WTC11 (cell line): ENCODE measurements at regions not wholly inside any gene's neighbourhood (a gene's known extent, or its start where the extent isn't known, plus 50 kb on each side); places are given as distances from the start of the nearest gene placed in this dataset.
"Not testable (repeated sequence)": the region's sequence is repeated elsewhere in the genome, so short reads cannot be mapped to it uniquely, and the experiment has no call there.

ENCODE experiments used
- ATAC-seq: fragments of 200-7000 bp; cut with Tn5 transposase; 2 replicates; pipeline ENCODE4 v1.10.0; 2021; ENCODE audit warnings: mild to moderate bottlenecking, moderate library complexity
- CTCF ChIA-PET: fragments of 300-600 bp; sonication (Branson Sonifier 250); formaldehyde crosslinking; loops from one replicate; lab custom pipeline; 2021; ENCODE audit warnings: antibody characterized with exemption; lab: Charles Lee
- POLR2A ChIA-PET: fragments of 350-600 bp; sonication (Branson Sonifier 250); formaldehyde crosslinking; loops from one replicate; lab custom pipeline; 2021; ENCODE audit warnings: antibody characterized with exemption; lab: Charles Lee
- DNase-seq: peaks from one replicate; pipeline ENCODE4 v3.0.0; 2021; ENCODE audit warnings: low spot score
- H3K27ac Mint-ChIP-seq: 2 replicates; pipeline ENCODE4 v1.8.0; 2021; ENCODE audit warnings: mixed read lengths
- H3K27me3 Mint-ChIP-seq: 2 replicates; pipeline ENCODE4 v1.8.0; 2021; ENCODE audit warnings: low read depth, mild to moderate bottlenecking, moderate library complexity, mixed read lengths
- H3K36me3 Mint-ChIP-seq: 2 replicates; pipeline ENCODE4 v1.8.0; 2021; ENCODE audit warnings: mixed read lengths
- H3K4me1 Mint-ChIP-seq: 2 replicates; pipeline ENCODE4 v1.8.0; 2022; ENCODE audit warnings: mixed read lengths
- H3K4me3 Mint-ChIP-seq: 2 replicates; pipeline ENCODE4 v1.8.0; 2021; ENCODE audit warnings: mild to moderate bottlenecking, moderate library complexity, mixed read lengths
- H3K9me3 Mint-ChIP-seq: 2 replicates; pipeline ENCODE4 v1.8.0; 2021; ENCODE audit warnings: mixed read lengths
- HMGA2 ChIP-seq: fragments of 250-450 bp; sonication (Bioruptor Pico); IDR thresholded peaks from 2 replicates; pipeline ENCODE4 v1.4.0; 2021; ENCODE audit warnings: mild to moderate bottlenecking, moderate library complexity
- MLX ChIP-seq: sonication (generic); formaldehyde crosslinking; IDR thresholded peaks from 2 replicates; pipeline ENCODE4 v1.8.1; 2023; ENCODE audit warnings: mild to moderate bottlenecking, missing genetic modification reagents, moderate library complexity
- SMAD3 ChIP-seq: sonication (generic); formaldehyde crosslinking; IDR thresholded peaks from 2 replicates; pipeline ENCODE4 v1.8.0; 2022; ENCODE audit warnings: missing genetic modification reagents, mild to moderate bottlenecking, borderline replicate concordance
- TP53 ChIP-seq: sonication (generic); formaldehyde crosslinking; IDR thresholded peaks from 2 replicates; pipeline ENCODE4 v1.8.1; 2023; ENCODE audit warnings: mild to moderate bottlenecking, missing genetic modification reagents
- ZNF138 ChIP-seq: sonication (generic); formaldehyde crosslinking; conservative IDR thresholded peaks from 2 replicates; pipeline ENCODE4 v1.8.1; 2022; ENCODE audit warnings: mild to moderate bottlenecking, moderate library complexity, missing genetic modification reagents
- ZNF317 ChIP-seq: sonication (generic); formaldehyde crosslinking; IDR thresholded peaks from 2 replicates; pipeline ENCODE4 v1.8.1; 2023; ENCODE audit warnings: low read depth, mild to moderate bottlenecking, moderate library complexity, missing genetic modification reagents, borderline replicate concordance
- ZNF423 ChIP-seq: fragments of 250-450 bp; sonication (Bioruptor Pico); IDR thresholded peaks from 2 replicates; pipeline ENCODE4 v2.1.2; 2022; ENCODE audit warnings: mild to moderate bottlenecking, moderate library complexity
- ZSCAN18 ChIP-seq: fragments of 250-450 bp; sonication (Bioruptor Pico); IDR thresholded peaks from 2 replicates; pipeline ENCODE4 v2.1.2; 2022; ENCODE audit warnings: mild to moderate bottlenecking, moderate library complexity
- TF ChIP-seq, protein P1 (sequence below): fragments of 250-450 bp; sonication (Bioruptor Pico); IDR thresholded peaks from 2 replicates; pipeline ENCODE4 v1.9.0; 2021; ENCODE audit warnings: mild to moderate bottlenecking
- TF ChIP-seq, protein P2 (sequence below): sonication (generic); formaldehyde crosslinking; IDR thresholded peaks from 2 replicates; pipeline ENCODE4 v1.8.0; 2022; ENCODE audit warnings: mild to moderate bottlenecking, missing genetic modification reagents
- TF ChIP-seq, protein P3 (sequence below): sonication (generic); formaldehyde crosslinking; IDR thresholded peaks from 2 replicates; pipeline ENCODE4 v1.8.0; 2022; ENCODE audit warnings: mild to moderate bottlenecking, missing genetic modification reagents

GRCh38 chr16:29198731-29199521, 207.6 kb downstream of the NPIPB11 start (continued):
- TF ChIP-seq MLX, result no peak

DNA sequence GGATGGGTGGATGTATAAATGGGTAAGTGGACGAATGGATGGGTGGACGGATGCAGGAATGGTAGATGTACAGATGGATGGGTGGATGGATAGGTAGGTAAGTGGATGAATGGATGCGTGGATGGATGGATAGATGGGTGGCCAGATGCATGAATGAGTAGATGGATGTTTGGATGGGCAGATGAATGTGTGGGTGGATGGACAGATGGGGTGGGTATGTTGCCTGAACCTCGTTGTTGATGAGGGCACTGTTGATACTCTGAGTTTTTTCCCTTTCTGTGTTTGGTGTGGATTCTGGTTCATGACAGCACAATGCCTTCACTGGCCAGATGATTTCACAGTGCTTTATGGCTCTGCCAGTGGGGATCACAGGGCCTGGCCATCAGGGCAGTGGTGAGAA, 208.3 kb downstream of the NPIPB11 start:
- peaks cover 16% of the 10 kb centered on the region for H3K4me1 Mint-ChIP-seq
- H3K27me3 Mint-ChIP-seq, result no peaks in the 10 kb centered on the region; the same call in 1 of the 2 replicates
- H3K4me3 Mint-ChIP-seq, result no peak overlapping the region
- peaks cover 13% of the 10 kb centered on the region; the same call in 1 of the 2 replicates for H3K9me3 Mint-ChIP-seq
- DNase-seq, result no peak
- no peak for ATAC-seq
- TF ChIP-seq ZNF423 (CRISPR knock-in tag), result no peak
- TF ChIP-seq, protein P1, sequence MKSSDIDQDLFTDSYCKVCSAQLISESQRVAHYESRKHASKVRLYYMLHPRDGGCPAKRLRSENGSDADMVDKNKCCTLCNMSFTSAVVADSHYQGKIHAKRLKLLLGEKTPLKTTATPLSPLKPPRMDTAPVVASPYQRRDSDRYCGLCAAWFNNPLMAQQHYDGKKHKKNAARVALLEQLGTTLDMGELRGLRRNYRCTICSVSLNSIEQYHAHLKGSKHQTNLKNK (CRISPR knock-in tag), result no peak
- TF ChIP-seq ZNF138 (CRISPR knock-in tag), result no peak
- TF ChIP-seq, protein P2, sequence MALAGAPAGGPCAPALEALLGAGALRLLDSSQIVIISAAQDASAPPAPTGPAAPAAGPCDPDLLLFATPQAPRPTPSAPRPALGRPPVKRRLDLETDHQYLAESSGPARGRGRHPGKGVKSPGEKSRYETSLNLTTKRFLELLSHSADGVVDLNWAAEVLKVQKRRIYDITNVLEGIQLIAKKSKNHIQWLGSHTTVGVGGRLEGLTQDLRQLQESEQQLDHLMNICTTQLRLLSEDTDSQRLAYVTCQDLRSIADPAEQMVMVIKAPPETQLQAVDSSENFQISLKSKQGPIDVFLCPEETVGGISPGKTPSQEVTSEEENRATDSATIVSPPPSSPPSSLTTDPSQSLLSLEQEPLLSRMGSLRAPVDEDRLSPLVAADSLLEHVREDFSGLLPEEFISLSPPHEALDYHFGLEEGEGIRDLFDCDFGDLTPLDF, result no peak
- TF ChIP-seq ZSCAN18 (CRISPR knock-in tag), result no peak
- TF ChIP-seq, protein P3, sequence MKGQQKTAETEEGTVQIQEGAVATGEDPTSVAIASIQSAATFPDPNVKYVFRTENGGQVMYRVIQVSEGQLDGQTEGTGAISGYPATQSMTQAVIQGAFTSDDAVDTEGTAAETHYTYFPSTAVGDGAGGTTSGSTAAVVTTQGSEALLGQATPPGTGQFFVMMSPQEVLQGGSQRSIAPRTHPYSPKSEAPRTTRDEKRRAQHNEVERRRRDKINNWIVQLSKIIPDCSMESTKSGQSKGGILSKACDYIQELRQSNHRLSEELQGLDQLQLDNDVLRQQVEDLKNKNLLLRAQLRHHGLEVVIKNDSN (CRISPR knock-in tag), result no peak
- no peak for TF ChIP-seq TP53 (CRISPR knock-in tag)
- TF ChIP-seq ZNF317 (CRISPR knock-in tag), result no peak
- TF ChIP-seq SMAD3 (CRISPR knock-in tag), result no peak
- TF ChIP-seq HMGA2, result no peak
- ChIA-PET POLR2A (no interaction called here), CTCF (no interaction called here)
- H3K36me3 Mint-ChIP-seq, result no peaks in the 10 kb centered on the region
- H3K27ac Mint-ChIP-seq, result no peak overlapping the region

DNA sequence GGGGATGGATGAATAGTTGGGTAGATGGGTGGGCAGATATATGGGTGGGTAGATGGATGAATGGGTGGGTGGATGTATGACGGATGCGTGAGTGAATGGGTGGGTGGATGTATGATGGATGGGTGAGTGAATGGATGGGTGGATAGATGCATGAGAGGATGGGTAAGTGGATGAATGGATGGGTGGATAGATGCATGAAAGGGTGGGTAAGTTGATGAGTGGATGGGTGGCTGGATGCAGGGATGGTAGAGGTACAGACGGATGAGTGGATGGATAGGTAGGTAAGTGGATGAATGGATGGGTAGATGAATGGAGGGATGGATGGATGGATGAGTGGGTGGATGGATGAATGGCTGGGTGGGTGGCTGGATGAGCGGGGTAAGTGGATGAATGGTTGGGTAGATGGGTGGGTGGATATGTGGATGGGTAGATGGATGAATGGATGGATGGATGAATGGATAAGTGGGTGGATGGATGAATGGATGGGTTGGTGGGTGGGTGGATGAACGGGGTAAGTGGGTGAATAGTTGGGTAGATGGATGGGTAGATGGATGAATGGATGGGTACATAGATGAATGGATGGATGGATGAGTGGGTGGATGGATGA, 208.9 kb downstream of the NPIPB11 start:
- ATAC-seq, DNase-seq, H3K36me3 Mint-ChIP-seq, CTCF ChIA-PET, H3K4me3 Mint-ChIP-seq, POLR2A ChIA-PET, H3K27me3 Mint-ChIP-seq, H3K27ac Mint-ChIP-seq: not testable (repeated sequence)
- H3K9me3 Mint-ChIP-seq, result peaks cover 13% of the 10 kb centered on the region; the same call in 1 of the 2 replicates
- H3K4me1 Mint-ChIP-seq, result peaks cover 10% of the 10 kb centered on the region

GRCh38 chr16:29196746-29197145, 209.8 kb downstream of the NPIPB11 start:
- H3K27me3 Mint-ChIP-seq, ATAC-seq: not testable (repeated sequence)
- peaks cover 13% of the 10 kb centered on the region; the same call in 1 of the 2 replicates for H3K9me3 Mint-ChIP-seq

GRCh38 chr16:29195116-29195872, 210.4 kb downstream of the LAT start:
- POLR2A ChIA-PET, CTCF ChIA-PET, H3K36me3 Mint-ChIP-seq, H3K27me3 Mint-ChIP-seq, H3K27ac Mint-ChIP-seq, H3K4me3 Mint-ChIP-seq, DNase-seq, ATAC-seq, H3K4me1 Mint-ChIP-seq: not testable (repeated sequence)
- peaks cover 13% of the 10 kb centered on the region; the same call in 1 of the 2 replicates for H3K9me3 Mint-ChIP-seq

More at GRCh38 chr16:29196746-29197145, 209.8 kb downstream of the NPIPB11 start:
- H3K27ac Mint-ChIP-seq, H3K4me3 Mint-ChIP-seq, POLR2A ChIA-PET, DNase-seq, H3K36me3 Mint-ChIP-seq, H3K4me1 Mint-ChIP-seq: not testable (repeated sequence)
- CTCF ChIA-PET, result interaction anchor here (0.5 kb wide), 1 partner anchor 69 kb away, joined by 3 read pairs; no protein-coding TSS in a partner anchor

- H3K9me3 Mint-ChIP-seq, result peaks cover 13% of the 10 kb centered on the region; the same call in 1 of the 2 replicates
- DNase-seq, H3K36me3 Mint-ChIP-seq, H3K4me1 Mint-ChIP-seq, H3K27me3 Mint-ChIP-seq, H3K27ac Mint-ChIP-seq, CTCF ChIA-PET, H3K4me3 Mint-ChIP-seq, POLR2A ChIA-PET, ATAC-seq: not testable (repeated sequence)
These were observed 209.5 kb downstream of the LAT start for GRCh38 chr16:29194185-29194844.

- H3K4me1 Mint-ChIP-seq, H3K36me3 Mint-ChIP-seq, CTCF ChIA-PET, H3K27ac Mint-ChIP-seq, H3K27me3 Mint-ChIP-seq, DNase-seq, ATAC-seq, H3K4me3 Mint-ChIP-seq, POLR2A ChIA-PET: not testable (repeated sequence)
- peaks cover 13% of the 10 kb centered on the region; the same call in 1 of the 2 replicates for H3K9me3 Mint-ChIP-seq
These were observed 208.8 kb downstream of the LAT start for GRCh38 chr16:29193634-29194033.
